GM18861 (cell line): ENCODE measurements at regions not wholly inside any gene's neighbourhood (a gene's known extent, or its start where the extent isn't known, plus 50 kb on each side); places are given as distances from the start of the nearest gene placed in this dataset.
"Not testable (repeated sequence)": the region's sequence is repeated elsewhere in the genome, so short reads cannot be mapped to it uniquely, and the experiment has no call there.

Source experiments
- ATAC-seq: cut with Tn5 transposase; IDR thresholded peaks from one replicate; pipeline ENCODE4 v1.9.1; 2021; ENCODE audit not compliant: unreplicated experiment

GRCh38 chr12:131635491-131636122, 75.3 kb upstream of the SFSWAP start:
- ATAC-seq: no peak

- no peak for ATAC-seq
These were observed 74.6 kb upstream of the SFSWAP start for GRCh38 chr12:131636266-131636665.

GRCh38 chr12:131636940-131637750, 73.7 kb upstream of the SFSWAP start:
- ATAC-seq: no peak

- no peak for ATAC-seq
These were observed 72.9 kb upstream of the SFSWAP start for GRCh38 chr12:131637986-131638385.

- ATAC-seq: no peak
These were observed 71.5 kb upstream of the SFSWAP start for GRCh38 chr12:131639270-131639940.

- no peak for ATAC-seq
These were observed 70.4 kb upstream of the SFSWAP start for GRCh38 chr12:131640525-131640924.

- no peak for ATAC-seq
These were observed 69.6 kb upstream of the SFSWAP start for GRCh38 chr12:131641315-131641714.

GRCh38 chr12:131642101-131642540, 68.8 kb upstream of the SFSWAP start:
- ATAC-seq: no peak

- no peak for ATAC-seq
These were observed 68.1 kb upstream of the SFSWAP start for GRCh38 chr12:131642771-131643170.

- ATAC-seq: no peak
These were observed 67.0 kb upstream of the SFSWAP start for GRCh38 chr12:131643631-131644452.

- no peak for ATAC-seq
These were observed 66.4 kb upstream of the SFSWAP start for GRCh38 chr12:131644481-131644880.

GRCh38 chr12:131644917-131645316, 66.0 kb upstream of the SFSWAP start:
- not testable (repeated sequence) for ATAC-seq

- ATAC-seq: not testable (repeated sequence)
These were observed 65.3 kb upstream of the SFSWAP start for GRCh38 chr12:131645557-131645956.

GRCh38 chr12:131646444-131646843, 64.4 kb upstream of the SFSWAP start:
- not testable (repeated sequence) for ATAC-seq

GRCh38 chr12:131647667-131648066, 63.2 kb upstream of the SFSWAP start:
- no peak for ATAC-seq

GRCh38 chr12:131655469-131656174, 55.3 kb upstream of the SFSWAP start:
- not testable (repeated sequence) for ATAC-seq

- ATAC-seq: not testable (repeated sequence)
These were observed 54.1 kb upstream of the SFSWAP start for GRCh38 chr12:131656796-131657195.

- ATAC-seq: not testable (repeated sequence)
These were observed 52.3 kb upstream of the SFSWAP start for GRCh38 chr12:131658605-131659004.

GRCh38 chr12:131659484-131659883, 51.4 kb upstream of the SFSWAP start:
- ATAC-seq: not testable (repeated sequence)

- ATAC-seq: not testable (repeated sequence)
These were observed 50.9 kb upstream of the SFSWAP start for GRCh38 chr12:131659976-131660375.
